ENCODE measurements at regions not wholly inside any gene's neighbourhood (a gene's known extent, or its start where the extent isn't known, plus 50 kb on each side); places are given as distances from the start of the nearest gene placed in this dataset.

DNA sequence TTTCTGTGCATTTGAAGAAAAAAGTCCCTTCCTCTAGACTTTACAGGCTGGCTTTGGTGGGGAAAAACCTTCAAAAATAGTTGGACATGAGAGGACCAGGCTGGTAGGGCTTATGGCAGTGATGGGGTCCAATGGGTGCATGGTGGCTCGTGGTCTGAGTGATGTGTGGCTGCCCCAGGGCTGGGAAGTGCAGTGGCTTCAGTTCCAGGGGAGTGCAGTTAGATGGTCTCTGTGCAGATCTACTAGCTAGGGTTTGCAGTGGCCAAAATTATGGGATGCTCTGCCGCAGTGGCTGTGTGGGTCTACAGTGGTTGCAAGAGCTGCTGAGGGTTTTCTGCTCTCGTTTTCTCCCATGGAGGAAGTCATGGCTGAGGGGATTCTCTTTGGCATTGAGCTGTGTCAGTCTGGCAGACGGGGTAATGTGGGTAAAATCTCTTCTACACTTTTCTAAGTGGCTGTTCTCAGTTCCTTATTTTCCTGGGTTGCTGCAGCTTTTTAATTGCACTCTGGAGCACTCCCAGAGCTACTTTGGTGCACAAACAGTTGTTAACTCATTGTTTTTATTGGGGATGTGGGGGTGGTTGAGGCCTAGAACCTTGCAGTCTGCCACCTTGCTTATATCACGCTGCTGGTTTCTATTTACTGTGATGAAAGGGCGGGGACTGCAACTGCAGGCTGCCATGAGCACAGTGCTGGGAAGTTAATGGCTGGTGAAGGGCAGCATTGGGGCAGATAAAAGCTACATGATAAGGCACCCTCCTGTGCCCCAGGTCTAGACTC lies 1324.6 kb downstream of the NSUN3 start:
- TF ChIP-seq, protein P1, sequence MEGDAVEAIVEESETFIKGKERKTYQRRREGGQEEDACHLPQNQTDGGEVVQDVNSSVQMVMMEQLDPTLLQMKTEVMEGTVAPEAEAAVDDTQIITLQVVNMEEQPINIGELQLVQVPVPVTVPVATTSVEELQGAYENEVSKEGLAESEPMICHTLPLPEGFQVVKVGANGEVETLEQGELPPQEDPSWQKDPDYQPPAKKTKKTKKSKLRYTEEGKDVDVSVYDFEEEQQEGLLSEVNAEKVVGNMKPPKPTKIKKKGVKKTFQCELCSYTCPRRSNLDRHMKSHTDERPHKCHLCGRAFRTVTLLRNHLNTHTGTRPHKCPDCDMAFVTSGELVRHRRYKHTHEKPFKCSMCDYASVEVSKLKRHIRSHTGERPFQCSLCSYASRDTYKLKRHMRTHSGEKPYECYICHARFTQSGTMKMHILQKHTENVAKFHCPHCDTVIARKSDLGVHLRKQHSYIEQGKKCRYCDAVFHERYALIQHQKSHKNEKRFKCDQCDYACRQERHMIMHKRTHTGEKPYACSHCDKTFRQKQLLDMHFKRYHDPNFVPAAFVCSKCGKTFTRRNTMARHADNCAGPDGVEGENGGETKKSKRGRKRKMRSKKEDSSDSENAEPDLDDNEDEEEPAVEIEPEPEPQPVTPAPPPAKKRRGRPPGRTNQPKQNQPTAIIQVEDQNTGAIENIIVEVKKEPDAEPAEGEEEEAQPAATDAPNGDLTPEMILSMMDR (IDR thresholded peaks at IDR 0.05), result no peak
- no peak for TF ChIP-seq POLR2A (IDR thresholded peaks at IDR 0.05)
